ENCODE measurements at regions not wholly inside any gene's neighbourhood (a gene's known extent, or its start where the extent isn't known, plus 50 kb on each side); places are given as distances from the start of the nearest gene placed in this dataset.
"Not testable (repeated sequence)": the region's sequence is repeated elsewhere in the genome, so short reads cannot be mapped to it uniquely, and the experiment has no call there.

GRCh38 chr1:83212033-83212432 is 786.9 kb downstream of the TTLL7 start:
- TF ChIP-seq CTCF, POLR2A, EP300 (IDR thresholded peaks at IDR 0.05): not testable (repeated sequence)
